Tibial artery (tissue), 4 donors: ENCODE measurements at regions not wholly inside any gene's neighbourhood (a gene's known extent, or its start where the extent isn't known, plus 50 kb on each side); places are given as distances from the start of the nearest gene placed in this dataset.

ENCODE experiments used
- DNase-seq, 2 donors: peaks; one replicate each; pipeline ENCODE4 v3.0.0-alpha.2; 2019
- H3K27ac ChIP-seq, 2 donors: fragments of 200-600 bp; sonication (generic) in 1 of 2; 1 replicate in 1 of 2; 2 replicates in 1 of 2; pipeline ENCODE4 v1.5.1; 2018 to 2019; ENCODE audit warnings: mild to moderate bottlenecking in 1 of 2
- H3K27me3 ChIP-seq, 2 donors: fragments of 200-600 bp; sonication (generic) in 1 of 2; one replicate each; pipeline versions ENCODE4 v1.5.1 to v1.6.0; 2016 to 2019
- H3K36me3 ChIP-seq, 3 donors: fragments of 200-600 bp; sonication (generic) in 2 of 3; one replicate each; pipeline ENCODE4 v1.5.1; 2016 to 2019; ENCODE audit warnings: mild to moderate bottlenecking in 2 of 3
- H3K4me1 ChIP-seq, 4 donors: fragments of 200-600 bp; sonication (generic) in 2 of 4; 1 replicate in 3 of 4; 2 replicates in 1 of 4; pipeline ENCODE4 v1.5.1; 2016 to 2019
- H3K4me3 ChIP-seq, 2 donors: fragments of 200-600 bp; sonication (generic) in 1 of 2; 1 replicate in 1 of 2; 2 replicates in 1 of 2; pipeline ENCODE4 v1.5.1; 2018 to 2019; ENCODE audit warnings: mild to moderate bottlenecking in 2 of 2
- H3K9me3 ChIP-seq, 3 donors: fragments of 200-600 bp; sonication (generic) in 1 of 3; one replicate each; pipeline ENCODE4 v1.5.1; 2016 to 2019
- intact Hi-C: fragments of 100-400 bp; cut with DNase I; formaldehyde crosslinking; loops from one replicate; pipeline ENCODE4 v1.15.0; 2023; ENCODE audit warnings: low total_unique reads
- TF ChIP-seq, protein P1 (sequence below), 2 experiments: fragments of 200-600 bp in 1 of 2; fragments of 450-650 bp in 1 of 2; IDR thresholded peaks; one replicate each; pipeline ENCODE4 v1.5.1; 2017 to 2019; ENCODE audit warnings: antibody characterized with exemption in 2 of 2, mild to moderate bottlenecking in 1 of 2, moderate library complexity in 1 of 2

GRCh38 chr4:133803341-133803740, 398.2 kb downstream of the PABPC4L start:
- H3K4me1 ChIP-seq: no peaks in the 10 kb centered on the region
- H3K36me3 ChIP-seq: no peaks in the 10 kb centered on the region
- intact Hi-C loops: no loop called here
- DNase-seq: no peak
- no peak overlapping the region for H3K27ac ChIP-seq
- H3K27me3 ChIP-seq: no peaks in the 10 kb centered on the region
- H3K4me3 ChIP-seq: no peak overlapping the region
- H3K9me3 ChIP-seq: no peaks in the 10 kb centered on the region
- TF ChIP-seq, protein P1, sequence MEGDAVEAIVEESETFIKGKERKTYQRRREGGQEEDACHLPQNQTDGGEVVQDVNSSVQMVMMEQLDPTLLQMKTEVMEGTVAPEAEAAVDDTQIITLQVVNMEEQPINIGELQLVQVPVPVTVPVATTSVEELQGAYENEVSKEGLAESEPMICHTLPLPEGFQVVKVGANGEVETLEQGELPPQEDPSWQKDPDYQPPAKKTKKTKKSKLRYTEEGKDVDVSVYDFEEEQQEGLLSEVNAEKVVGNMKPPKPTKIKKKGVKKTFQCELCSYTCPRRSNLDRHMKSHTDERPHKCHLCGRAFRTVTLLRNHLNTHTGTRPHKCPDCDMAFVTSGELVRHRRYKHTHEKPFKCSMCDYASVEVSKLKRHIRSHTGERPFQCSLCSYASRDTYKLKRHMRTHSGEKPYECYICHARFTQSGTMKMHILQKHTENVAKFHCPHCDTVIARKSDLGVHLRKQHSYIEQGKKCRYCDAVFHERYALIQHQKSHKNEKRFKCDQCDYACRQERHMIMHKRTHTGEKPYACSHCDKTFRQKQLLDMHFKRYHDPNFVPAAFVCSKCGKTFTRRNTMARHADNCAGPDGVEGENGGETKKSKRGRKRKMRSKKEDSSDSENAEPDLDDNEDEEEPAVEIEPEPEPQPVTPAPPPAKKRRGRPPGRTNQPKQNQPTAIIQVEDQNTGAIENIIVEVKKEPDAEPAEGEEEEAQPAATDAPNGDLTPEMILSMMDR (IDR thresholded peaks at IDR 0.05): no peak

DNA sequence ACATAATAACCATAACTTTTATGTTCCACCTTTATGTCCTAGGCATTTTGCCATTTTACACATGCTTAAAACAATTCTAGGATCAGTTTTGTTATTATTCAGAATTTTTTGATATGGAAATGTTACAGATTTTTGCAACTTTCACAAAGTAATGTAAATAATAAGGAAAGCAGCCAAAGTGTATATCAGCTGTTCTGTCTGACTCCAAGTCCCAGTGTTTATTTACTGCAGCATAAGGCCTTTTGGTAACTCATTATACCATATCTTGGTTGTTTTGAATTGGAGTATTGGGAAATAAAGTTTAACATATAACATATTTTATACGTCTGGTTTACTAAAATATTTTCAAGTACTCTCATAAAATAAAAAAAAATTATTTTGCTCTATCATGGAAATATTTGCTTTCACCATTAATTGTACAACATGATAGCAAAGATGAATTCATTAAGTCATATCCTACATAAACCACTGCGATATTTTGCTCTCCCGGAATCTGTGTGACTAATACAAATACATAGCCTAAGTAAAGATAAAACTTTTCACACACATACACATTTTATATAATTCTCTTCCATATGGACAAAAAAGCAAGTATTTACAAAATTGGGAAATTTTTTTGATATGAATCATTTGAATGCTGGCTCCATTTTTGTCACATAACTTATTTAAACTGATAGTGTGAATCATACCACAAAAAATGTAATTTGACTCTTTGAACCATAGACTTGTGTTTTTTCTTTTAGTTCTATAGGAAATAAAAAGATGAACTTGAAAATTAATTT, 399.0 kb downstream of the PABPC4L start:
- no peaks in the 10 kb centered on the region for H3K9me3 ChIP-seq
- intact Hi-C loops: no loop called here
- no peaks in the 10 kb centered on the region for H3K4me1 ChIP-seq
- no peak for DNase-seq
- TF ChIP-seq, protein P1 (IDR thresholded peaks at IDR 0.05): no peak
- no peak overlapping the region for H3K27ac ChIP-seq
- H3K4me3 ChIP-seq: no peak overlapping the region
- no peaks in the 10 kb centered on the region for H3K27me3 ChIP-seq
- no peaks in the 10 kb centered on the region for H3K36me3 ChIP-seq

GRCh38 chr4:133801883-133802282, 399.7 kb downstream of the PABPC4L start:
- H3K4me3 ChIP-seq: no peak overlapping the region

GRCh38 chr4:133800966-133801365, 400.6 kb downstream of the PABPC4L start:
- Histone ChIP-seq H3K27me3 (no peaks in the 10 kb centered on the region), H3K4me1 (no peaks in the 10 kb centered on the region), H3K4me3 (no peak overlapping the region), H3K36me3 (no peaks in the 10 kb centered on the region), H3K27ac (no peak overlapping the region), H3K9me3 (no peaks in the 10 kb centered on the region)
- TF ChIP-seq, protein P1 (IDR thresholded peaks at IDR 0.05): no peak
- intact Hi-C loops: no loop called here
- DNase-seq: no peak

More at GRCh38 chr4:133801883-133802282, 399.7 kb downstream of the PABPC4L start:
- intact Hi-C loops: no loop called here
- H3K27ac ChIP-seq: no peak overlapping the region
- H3K27me3 ChIP-seq: no peaks in the 10 kb centered on the region
- TF ChIP-seq, protein P1 (IDR thresholded peaks at IDR 0.05): no peak
- no peaks in the 10 kb centered on the region for H3K9me3 ChIP-seq
- H3K36me3 ChIP-seq: no peaks in the 10 kb centered on the region
- no peaks in the 10 kb centered on the region for H3K4me1 ChIP-seq
- DNase-seq: no peak

DNA sequence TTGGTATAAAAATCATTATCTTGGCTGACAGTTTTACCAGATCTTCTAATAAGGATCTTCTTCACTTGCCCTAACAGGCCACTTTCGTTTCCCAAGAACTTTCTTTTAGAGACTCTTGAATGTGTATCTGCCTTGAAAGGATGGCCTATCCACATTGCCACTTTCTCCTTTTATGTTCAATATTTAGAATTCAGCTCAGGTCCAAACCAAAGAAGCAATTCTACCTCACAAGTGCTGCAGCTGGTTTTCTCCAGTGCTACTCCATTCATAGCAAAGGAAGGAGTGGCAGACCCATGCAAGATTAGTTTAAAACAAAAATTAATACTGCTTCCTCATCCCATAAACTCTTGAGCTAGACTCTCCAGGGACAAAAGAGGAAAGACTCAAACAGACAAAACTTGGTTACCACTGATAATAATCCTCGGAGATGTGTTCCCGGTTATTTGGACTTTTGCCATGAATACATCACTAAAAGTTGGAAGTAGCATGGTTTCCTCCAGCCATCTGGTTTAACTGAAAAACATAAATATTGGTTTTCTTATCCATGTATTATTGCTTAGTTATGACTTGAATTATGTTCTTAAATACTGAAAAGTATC, 401.8 kb downstream of the PABPC4L start:
- Histone ChIP-seq H3K4me3 (no peak overlapping the region), H3K4me1 (no peaks in the 10 kb centered on the region), H3K27ac (no peak overlapping the region), H3K27me3 (no peaks in the 10 kb centered on the region), H3K36me3 (no peaks in the 10 kb centered on the region), H3K9me3 (no peaks in the 10 kb centered on the region)
- DNase-seq: no peak
- TF ChIP-seq, protein P1 (IDR thresholded peaks at IDR 0.05): no peak
- intact Hi-C loops: no loop called here
